ENCODE measurements at regions not wholly inside any gene's neighbourhood (a gene's known extent, or its start where the extent isn't known, plus 50 kb on each side); places are given as distances from the start of the nearest gene placed in this dataset.

DNA sequence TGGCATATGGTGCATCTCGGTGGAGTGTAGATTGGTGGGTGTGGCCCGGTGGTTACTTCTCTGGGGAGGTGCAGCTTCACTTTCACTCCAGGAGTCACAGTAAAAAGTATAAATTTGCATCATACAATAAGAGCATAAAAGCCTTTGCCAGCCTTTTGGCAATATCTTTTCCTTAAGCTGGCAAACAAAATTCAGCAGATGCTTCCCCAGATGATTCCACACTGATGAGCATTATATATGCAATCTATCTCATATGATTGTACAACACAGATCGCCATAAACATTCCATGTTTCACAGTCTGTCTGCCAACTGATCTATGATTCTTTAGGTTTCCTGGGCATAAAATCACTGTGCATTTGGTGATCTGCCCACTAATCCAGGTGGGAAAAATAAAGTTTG lies 120.2 kb upstream of the ALCAM start:
- TF ChIP-seq, protein P1, sequence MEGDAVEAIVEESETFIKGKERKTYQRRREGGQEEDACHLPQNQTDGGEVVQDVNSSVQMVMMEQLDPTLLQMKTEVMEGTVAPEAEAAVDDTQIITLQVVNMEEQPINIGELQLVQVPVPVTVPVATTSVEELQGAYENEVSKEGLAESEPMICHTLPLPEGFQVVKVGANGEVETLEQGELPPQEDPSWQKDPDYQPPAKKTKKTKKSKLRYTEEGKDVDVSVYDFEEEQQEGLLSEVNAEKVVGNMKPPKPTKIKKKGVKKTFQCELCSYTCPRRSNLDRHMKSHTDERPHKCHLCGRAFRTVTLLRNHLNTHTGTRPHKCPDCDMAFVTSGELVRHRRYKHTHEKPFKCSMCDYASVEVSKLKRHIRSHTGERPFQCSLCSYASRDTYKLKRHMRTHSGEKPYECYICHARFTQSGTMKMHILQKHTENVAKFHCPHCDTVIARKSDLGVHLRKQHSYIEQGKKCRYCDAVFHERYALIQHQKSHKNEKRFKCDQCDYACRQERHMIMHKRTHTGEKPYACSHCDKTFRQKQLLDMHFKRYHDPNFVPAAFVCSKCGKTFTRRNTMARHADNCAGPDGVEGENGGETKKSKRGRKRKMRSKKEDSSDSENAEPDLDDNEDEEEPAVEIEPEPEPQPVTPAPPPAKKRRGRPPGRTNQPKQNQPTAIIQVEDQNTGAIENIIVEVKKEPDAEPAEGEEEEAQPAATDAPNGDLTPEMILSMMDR (IDR thresholded peaks at IDR 0.05; ENCODE audit: borderline replicate concordance, extremely low read depth, low read length, poor library complexity, severe bottlenecking) = no peak
- TF ChIP-seq EZH2 (IDR thresholded peaks at IDR 0.05; ENCODE audit: borderline replicate concordance, low read depth, low read length, severe bottlenecking) = no peak
